ENCODE measurements at regions not wholly inside any gene's neighbourhood (a gene's known extent, or its start where the extent isn't known, plus 50 kb on each side); places are given as distances from the start of the nearest gene placed in this dataset.

DNA sequence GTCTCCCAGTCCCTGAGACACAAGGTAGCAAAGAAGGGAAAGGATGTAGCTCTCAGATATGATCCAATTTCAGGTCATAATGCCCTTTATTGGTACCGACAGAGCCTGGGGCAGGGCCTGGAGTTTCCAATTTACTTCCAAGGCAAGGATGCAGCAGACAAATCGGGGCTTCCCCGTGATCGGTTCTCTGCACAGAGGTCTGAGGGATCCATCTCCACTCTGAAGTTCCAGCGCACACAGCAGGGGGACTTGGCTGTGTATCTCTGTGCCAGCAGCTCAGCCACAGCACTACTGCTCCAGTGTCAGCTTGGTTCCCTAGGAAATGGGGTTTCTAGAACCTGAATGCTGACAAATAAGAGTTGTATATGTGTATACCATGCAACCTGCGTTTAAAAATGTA is 74.6 kb upstream of the PRSS58 start:
- DNase-seq (ENCODE audit: low read depth in 4 of 6, low spot score in 6 of 6), result no peak
- Histone ChIP-seq H3K27ac (ENCODE audit: low read depth, low read length) (no peak overlapping the region), H3K4me3 (ENCODE audit: low read depth, low read length) (no peak overlapping the region), H3K9me3 (ENCODE audit: control insufficient read depth, insufficient read depth, low read length) (no peaks in the 10 kb centered on the region), H3K4me1 (ENCODE audit: control insufficient read depth, insufficient read depth, low read length) (peaks cover 4% of the 10 kb centered on the region), H3K36me3 (ENCODE audit: control insufficient read depth, insufficient read depth, low read length) (no peaks in the 10 kb centered on the region), H3K27me3 (ENCODE audit: control insufficient read depth, insufficient read depth, low read length) (no peaks in the 10 kb centered on the region)
- 77% methylated on average over 5 of the region's 6 CpGs for WGBS (ENCODE audit: insufficient coverage)

DNA sequence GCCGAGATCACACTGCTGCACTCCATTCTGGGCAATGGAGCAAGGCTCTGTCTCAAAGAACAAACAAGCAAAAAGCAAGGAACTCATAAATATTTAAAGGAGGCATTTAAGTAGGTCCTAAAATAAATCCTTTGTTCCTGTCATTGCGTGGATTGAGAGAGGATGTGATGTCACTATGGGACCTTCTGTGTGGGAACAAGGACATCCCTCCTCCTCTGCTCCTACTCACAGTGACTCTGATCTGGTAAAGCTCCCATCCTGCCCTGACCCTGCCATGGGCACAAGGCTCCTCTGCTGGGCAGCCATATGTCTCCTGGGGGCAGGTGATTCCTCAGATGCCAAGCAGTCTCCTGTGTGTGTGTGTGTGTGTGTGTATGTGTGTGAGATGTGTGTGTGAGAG is 74.1 kb upstream of the PRSS58 start:
- Histone ChIP-seq H3K9me3 (ENCODE audit: control insufficient read depth, insufficient read depth, low read length) (no peaks in the 10 kb centered on the region), H3K36me3 (ENCODE audit: control insufficient read depth, insufficient read depth, low read length) (no peaks in the 10 kb centered on the region), H3K4me1 (ENCODE audit: control insufficient read depth, insufficient read depth, low read length) (peaks cover 4% of the 10 kb centered on the region), H3K4me3 (ENCODE audit: low read depth, low read length) (no peak overlapping the region), H3K27ac (ENCODE audit: low read depth, low read length) (no peak overlapping the region), H3K27me3 (ENCODE audit: control insufficient read depth, insufficient read depth, low read length) (no peaks in the 10 kb centered on the region)
- WGBS (ENCODE audit: insufficient coverage), result no CpG with 5 or more reads among the region's 2 CpGs
- DNase-seq (ENCODE audit: low read depth in 4 of 6, low spot score in 6 of 6), result no peak

DNA sequence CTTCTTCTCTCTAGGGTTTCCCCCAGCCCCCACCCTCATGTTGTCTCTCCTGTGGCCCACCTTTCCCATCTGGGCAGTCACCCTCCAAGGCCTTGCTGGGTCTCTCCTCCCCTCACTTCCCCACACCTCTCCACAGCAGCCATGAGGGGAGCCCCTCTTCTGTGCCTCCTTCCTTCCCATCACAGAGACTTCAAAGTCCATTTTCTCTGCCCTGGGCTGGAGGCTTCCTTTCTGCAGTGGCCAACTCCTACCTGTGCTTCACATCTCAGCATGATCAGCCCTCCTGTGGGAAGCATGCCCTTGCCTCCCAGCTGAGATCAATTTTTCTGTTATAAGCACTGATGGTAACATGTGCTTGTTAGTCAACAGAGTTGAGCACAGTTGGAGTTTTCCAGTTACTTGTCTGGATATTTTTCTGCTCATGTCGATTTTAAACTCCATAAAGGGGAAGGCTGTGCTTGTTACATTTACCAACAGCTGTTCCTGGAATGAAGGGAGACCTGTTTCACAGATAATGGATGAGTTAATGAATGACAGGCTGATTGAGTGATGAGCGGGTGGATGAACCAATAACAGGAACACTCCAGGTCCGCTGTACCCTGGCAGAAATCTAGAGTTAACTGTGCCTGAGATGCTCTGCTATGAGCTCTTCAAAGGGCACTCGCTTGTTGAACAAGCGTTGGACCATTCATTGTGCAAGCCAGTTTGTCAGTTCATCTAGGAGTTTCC is 71.4 kb upstream of the PRSS58 start:
- H3K36me3 ChIP-seq (ENCODE audit: control insufficient read depth, insufficient read depth, low read length), result no peaks in the 10 kb centered on the region
- H3K27ac ChIP-seq (ENCODE audit: low read depth, low read length), result no peak overlapping the region
- H3K27me3 ChIP-seq (ENCODE audit: control insufficient read depth, insufficient read depth, low read length), result no peaks in the 10 kb centered on the region
- H3K4me3 ChIP-seq (ENCODE audit: low read depth, low read length), result no peak overlapping the region
- H3K4me1 ChIP-seq (ENCODE audit: control insufficient read depth, insufficient read depth, low read length), result peaks cover 4% of the 10 kb centered on the region
- no peaks in the 10 kb centered on the region for H3K9me3 ChIP-seq (ENCODE audit: control insufficient read depth, insufficient read depth, low read length)
- 74% methylated on average over 3 of the region's 5 CpGs for WGBS (ENCODE audit: insufficient coverage)
- DNase-seq (ENCODE audit: low read depth in 4 of 6, low spot score in 6 of 6), result no peak

DNA sequence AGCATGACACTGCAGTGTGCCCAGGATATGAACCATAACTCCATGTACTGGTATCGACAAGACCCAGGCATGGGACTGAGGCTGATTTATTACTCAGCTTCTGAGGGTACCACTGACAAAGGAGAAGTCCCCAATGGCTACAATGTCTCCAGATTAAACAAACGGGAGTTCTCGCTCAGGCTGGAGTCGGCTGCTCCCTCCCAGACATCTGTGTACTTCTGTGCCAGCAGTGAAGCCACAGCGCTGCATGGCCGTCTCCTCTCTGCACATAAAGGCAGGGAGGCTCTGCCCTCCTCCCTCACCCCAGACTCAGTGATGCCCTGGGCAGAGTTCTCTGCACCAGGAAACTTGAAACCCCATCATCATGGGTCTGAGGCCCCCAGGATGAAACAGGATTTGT is 70.7 kb upstream of the PRSS58 start:
- no peak overlapping the region for H3K27ac ChIP-seq (ENCODE audit: low read depth, low read length)
- 37% methylated on average over 6 of the region's 6 CpGs for WGBS (ENCODE audit: insufficient coverage)
- DNase-seq (ENCODE audit: low read depth in 4 of 6, low spot score in 6 of 6), result no peak

DNA sequence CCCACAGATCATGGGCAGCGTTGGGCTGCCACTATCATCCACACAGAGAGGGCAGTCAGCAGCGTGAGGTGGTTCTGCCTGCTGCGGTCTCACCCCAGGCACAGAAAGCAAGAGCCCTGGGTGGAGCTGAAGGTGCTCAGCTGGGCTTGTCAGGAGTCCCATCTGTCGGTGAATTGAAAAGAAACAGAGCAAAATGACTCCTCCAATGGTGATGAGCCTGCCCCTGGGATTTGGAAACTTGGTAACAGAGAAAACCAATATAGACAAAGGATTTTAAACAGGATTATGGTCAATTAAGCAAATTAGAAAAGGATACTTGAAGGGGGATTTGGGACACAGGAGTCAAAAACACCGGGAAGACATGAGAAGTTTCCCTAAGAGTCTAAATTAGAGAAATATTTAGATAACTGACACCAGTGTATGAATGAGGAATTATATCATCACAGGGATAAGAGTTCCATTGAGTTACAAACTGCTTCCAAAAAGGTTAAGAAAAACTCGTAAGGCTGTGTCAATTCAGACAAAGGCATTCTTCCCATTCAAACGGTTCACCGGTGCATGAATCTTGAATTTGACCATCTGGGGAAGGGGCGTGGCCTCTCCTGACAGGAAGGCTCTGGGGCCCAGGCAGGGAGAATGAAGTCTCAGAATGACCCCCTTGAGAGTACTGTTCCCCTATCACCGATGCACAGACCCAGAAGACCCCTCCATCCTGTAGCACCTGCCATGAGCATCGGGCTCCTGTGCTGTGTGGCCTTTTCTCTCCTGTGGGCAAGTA is 70.0 kb upstream of the PRSS58 start:
- peaks cover 4% of the 10 kb centered on the region for H3K4me1 ChIP-seq (ENCODE audit: control insufficient read depth, insufficient read depth, low read length)
- no peak overlapping the region for H3K27ac ChIP-seq (ENCODE audit: low read depth, low read length)
- no peak overlapping the region for H3K4me3 ChIP-seq (ENCODE audit: low read depth, low read length)
- no peaks in the 10 kb centered on the region for H3K9me3 ChIP-seq (ENCODE audit: control insufficient read depth, insufficient read depth, low read length)
- no peaks in the 10 kb centered on the region for H3K27me3 ChIP-seq (ENCODE audit: control insufficient read depth, insufficient read depth, low read length)
- DNase-seq (ENCODE audit: low read depth in 4 of 6, low spot score in 6 of 6), result peak in 2 of 6 donors; percentile 12 to 79
- no peaks in the 10 kb centered on the region for H3K36me3 ChIP-seq (ENCODE audit: control insufficient read depth, insufficient read depth, low read length)
- 19% methylated on average over 9 of the region's 11 CpGs for WGBS (ENCODE audit: insufficient coverage)

More for the DNA sequence above, 70.7 kb upstream of the PRSS58 start:
- H3K4me3 ChIP-seq (ENCODE audit: low read depth, low read length), result no peak overlapping the region
- no peaks in the 10 kb centered on the region for H3K36me3 ChIP-seq (ENCODE audit: control insufficient read depth, insufficient read depth, low read length)
- H3K27me3 ChIP-seq (ENCODE audit: control insufficient read depth, insufficient read depth, low read length), result no peaks in the 10 kb centered on the region
- peaks cover 4% of the 10 kb centered on the region for H3K4me1 ChIP-seq (ENCODE audit: control insufficient read depth, insufficient read depth, low read length)
- H3K9me3 ChIP-seq (ENCODE audit: control insufficient read depth, insufficient read depth, low read length), result no peaks in the 10 kb centered on the region

DNA sequence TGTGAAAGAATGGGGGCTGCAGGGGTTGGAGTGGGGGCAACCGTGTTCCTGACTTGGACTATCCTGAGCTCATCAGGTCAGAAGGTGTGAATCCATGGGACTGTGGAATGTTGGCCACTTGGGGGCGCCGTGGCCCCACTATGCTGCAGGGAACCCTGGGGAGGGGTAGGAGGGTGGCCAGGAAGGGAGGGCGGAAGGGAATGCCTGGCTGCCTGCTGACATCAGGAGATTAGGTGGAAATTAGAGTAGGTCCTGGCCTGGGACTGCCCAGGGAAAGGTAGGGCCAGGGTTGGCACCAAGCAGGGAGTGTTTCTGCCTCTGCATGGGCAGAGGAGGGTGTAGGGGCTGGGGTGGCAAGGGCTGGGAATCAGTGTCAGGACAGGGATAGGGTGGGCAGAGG is 65.8 kb upstream of the PRSS58 start:
- H3K4me1 ChIP-seq (ENCODE audit: control insufficient read depth, insufficient read depth, low read length), result peaks cover 4% of the 10 kb centered on the region
- no peak overlapping the region for H3K27ac ChIP-seq (ENCODE audit: low read depth, low read length)
- H3K27me3 ChIP-seq (ENCODE audit: control insufficient read depth, insufficient read depth, low read length), result no peaks in the 10 kb centered on the region
- H3K9me3 ChIP-seq (ENCODE audit: control insufficient read depth, insufficient read depth, low read length), result no peaks in the 10 kb centered on the region
- H3K4me3 ChIP-seq (ENCODE audit: low read depth, low read length), result no peak overlapping the region
- WGBS (ENCODE audit: insufficient coverage), result 17% methylated on average over 4 of the region's 4 CpGs
- DNase-seq (ENCODE audit: low read depth in 4 of 6, low spot score in 6 of 6), result no peak
- H3K36me3 ChIP-seq (ENCODE audit: control insufficient read depth, insufficient read depth, low read length), result no peaks in the 10 kb centered on the region

DNA sequence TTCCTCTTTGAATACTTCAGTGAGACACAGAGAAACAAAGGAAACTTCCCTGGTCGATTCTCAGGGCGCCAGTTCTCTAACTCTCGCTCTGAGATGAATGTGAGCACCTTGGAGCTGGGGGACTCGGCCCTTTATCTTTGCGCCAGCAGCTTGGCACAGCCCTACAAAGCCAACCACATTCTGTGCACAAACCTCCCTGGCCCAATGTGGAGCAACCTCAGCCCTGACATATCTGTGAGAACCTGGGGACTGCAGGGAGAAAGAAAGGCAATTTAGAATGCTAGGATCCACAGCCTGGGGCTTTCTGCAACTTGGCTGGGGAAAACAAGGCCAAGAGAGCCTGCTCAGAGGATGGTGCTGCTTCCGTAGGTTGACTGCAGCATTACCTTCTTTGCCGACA is 63.5 kb upstream of the PRSS58 start:
- Histone ChIP-seq H3K27ac (ENCODE audit: low read depth, low read length) (no peak overlapping the region), H3K4me3 (ENCODE audit: low read depth, low read length) (no peak overlapping the region), H3K4me1 (ENCODE audit: control insufficient read depth, insufficient read depth, low read length) (no peaks in the 10 kb centered on the region), H3K9me3 (ENCODE audit: control insufficient read depth, insufficient read depth, low read length) (no peaks in the 10 kb centered on the region), H3K36me3 (ENCODE audit: control insufficient read depth, insufficient read depth, low read length) (no peaks in the 10 kb centered on the region), H3K27me3 (ENCODE audit: control insufficient read depth, insufficient read depth, low read length) (no peaks in the 10 kb centered on the region)
- no peak for DNase-seq (ENCODE audit: low read depth in 4 of 6, low spot score in 6 of 6)
- WGBS (ENCODE audit: insufficient coverage), result 86% methylated on average over 7 of the region's 7 CpGs

DNA sequence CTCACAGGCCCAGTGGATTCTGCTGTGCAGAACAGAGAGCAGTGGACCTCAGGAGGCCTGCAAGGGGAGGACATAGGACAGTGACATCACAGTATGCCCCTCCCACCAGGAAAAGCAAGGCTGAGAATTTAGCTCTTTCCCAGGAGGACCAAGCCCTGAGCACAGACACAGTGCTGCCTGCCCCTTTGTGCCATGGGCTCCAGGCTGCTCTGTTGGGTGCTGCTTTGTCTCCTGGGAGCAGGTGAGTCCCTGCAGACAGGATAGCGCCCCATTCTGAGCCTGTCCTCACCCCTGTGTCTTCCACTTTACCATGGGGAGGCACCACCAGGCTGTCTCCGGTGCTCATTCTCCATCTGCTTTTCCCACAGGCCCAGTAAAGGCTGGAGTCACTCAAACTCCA is 63.0 kb upstream of the PRSS58 start:
- 92% methylated on average over 2 of the region's 2 CpGs for WGBS (ENCODE audit: insufficient coverage)
- H3K27me3 ChIP-seq (ENCODE audit: control insufficient read depth, insufficient read depth, low read length), result no peaks in the 10 kb centered on the region
- H3K9me3 ChIP-seq (ENCODE audit: control insufficient read depth, insufficient read depth, low read length), result no peaks in the 10 kb centered on the region
- H3K36me3 ChIP-seq (ENCODE audit: control insufficient read depth, insufficient read depth, low read length), result no peaks in the 10 kb centered on the region
- H3K4me1 ChIP-seq (ENCODE audit: control insufficient read depth, insufficient read depth, low read length), result no peaks in the 10 kb centered on the region
- no peak overlapping the region for H3K27ac ChIP-seq (ENCODE audit: low read depth, low read length)
- DNase-seq (ENCODE audit: low read depth in 4 of 6, low spot score in 6 of 6), result no peak
- no peak overlapping the region for H3K4me3 ChIP-seq (ENCODE audit: low read depth, low read length)

DNA sequence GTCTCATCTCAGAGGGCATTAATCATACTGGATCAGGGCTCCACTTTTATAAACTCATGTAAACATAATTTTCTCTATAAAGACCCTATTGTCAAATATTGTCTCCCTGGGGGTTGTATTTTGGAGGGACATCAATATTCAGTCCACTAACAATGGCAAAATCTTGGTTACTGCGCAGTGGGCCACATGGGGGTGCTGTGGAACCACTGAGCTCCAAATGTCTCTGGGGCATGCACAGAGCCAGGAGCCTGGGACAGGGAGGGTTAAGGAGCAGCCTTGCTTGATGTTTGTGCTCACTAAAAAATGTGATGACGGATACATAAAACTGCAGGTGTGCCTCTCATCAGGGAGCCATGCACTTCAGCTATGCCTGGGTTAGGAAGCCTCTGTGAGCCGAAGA is 62.1 kb upstream of the PRSS58 start:
- 37% methylated on average over 3 of the region's 3 CpGs for WGBS (ENCODE audit: insufficient coverage)
- Histone ChIP-seq H3K9me3 (ENCODE audit: control insufficient read depth, insufficient read depth, low read length) (no peaks in the 10 kb centered on the region), H3K4me1 (ENCODE audit: control insufficient read depth, insufficient read depth, low read length) (no peaks in the 10 kb centered on the region), H3K27ac (ENCODE audit: low read depth, low read length) (no peak overlapping the region), H3K36me3 (ENCODE audit: control insufficient read depth, insufficient read depth, low read length) (no peaks in the 10 kb centered on the region), H3K27me3 (ENCODE audit: control insufficient read depth, insufficient read depth, low read length) (no peaks in the 10 kb centered on the region), H3K4me3 (ENCODE audit: low read depth, low read length) (no peak overlapping the region)
- DNase-seq (ENCODE audit: low read depth in 4 of 6, low spot score in 6 of 6), result no peak

DNA sequence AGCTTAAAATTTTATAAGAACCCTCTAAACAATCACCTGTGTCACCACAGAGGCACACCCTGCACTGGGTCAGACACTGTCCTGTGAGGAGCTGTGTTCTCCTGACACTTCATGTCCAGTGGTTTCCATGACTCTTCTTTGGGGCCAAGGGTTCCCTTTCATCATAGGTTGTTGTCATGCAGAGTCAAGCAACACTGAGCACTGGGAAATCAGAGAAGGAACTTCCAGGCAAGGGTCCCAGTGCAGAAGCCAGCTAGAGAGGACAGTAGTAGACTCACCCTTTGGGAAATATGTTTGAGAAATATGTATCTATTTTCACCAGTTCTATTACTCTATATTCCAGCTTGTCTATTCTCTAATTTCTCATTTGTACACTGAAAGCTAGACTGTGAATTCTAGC is 56.4 kb upstream of the PRSS58 start:
- H3K9me3 ChIP-seq (ENCODE audit: control insufficient read depth, insufficient read depth, low read length), result no peaks in the 10 kb centered on the region
- H3K27ac ChIP-seq (ENCODE audit: low read depth, low read length), result no peak overlapping the region
- no peak overlapping the region for H3K4me3 ChIP-seq (ENCODE audit: low read depth, low read length)
- H3K27me3 ChIP-seq (ENCODE audit: control insufficient read depth, insufficient read depth, low read length), result no peaks in the 10 kb centered on the region
- DNase-seq (ENCODE audit: low read depth in 4 of 6, low spot score in 6 of 6), result no peak
- H3K36me3 ChIP-seq (ENCODE audit: control insufficient read depth, insufficient read depth, low read length), result no peaks in the 10 kb centered on the region
- H3K4me1 ChIP-seq (ENCODE audit: control insufficient read depth, insufficient read depth, low read length), result no peaks in the 10 kb centered on the region

Data from spinal cord (tissue), 9 donors.